ENCODE measurements at regions not wholly inside any gene's neighbourhood (a gene's known extent, or its start where the extent isn't known, plus 50 kb on each side); places are given as distances from the start of the nearest gene placed in this dataset.

DNA sequence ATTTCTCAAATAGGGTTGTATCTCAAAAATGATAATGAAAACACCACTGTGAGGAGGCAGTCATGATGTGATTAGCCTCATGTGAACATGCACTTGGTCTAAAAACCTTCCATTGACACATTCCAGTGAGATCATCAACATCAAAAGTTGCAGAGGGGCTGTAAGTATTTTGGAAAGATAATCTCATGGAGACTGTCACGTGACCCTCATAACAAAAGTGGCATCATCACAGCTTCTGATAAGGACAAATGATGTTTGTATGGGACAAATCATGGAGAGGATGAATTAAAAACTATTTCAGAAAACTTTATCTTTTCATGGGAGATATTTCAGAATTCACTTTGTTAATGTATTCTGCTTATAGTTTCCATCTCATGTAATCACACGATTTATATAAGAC, 203.1 kb upstream of the NDN start:
- TF ChIP-seq CTCF (IDR thresholded peaks at IDR 0.05) (no peak), POLR2A (IDR thresholded peaks at IDR 0.05) (no peak)

Data from right lobe of liver (tissue), 4 donors.